Hepatocyte (in vitro differentiated cells): ENCODE measurements at regions not wholly inside any gene's neighbourhood (a gene's known extent, or its start where the extent isn't known, plus 50 kb on each side); places are given as distances from the start of the nearest gene placed in this dataset.

Experiments used
- DNase-seq: peaks from one replicate; pipeline ENCODE4 v3.0.0-alpha.2; 2016; ENCODE audit warnings: low spot score
- H2AFZ ChIP-seq: fragments of 200-600 bp; sonication (generic); 2 replicates; pipeline ENCODE4 v1.6.0; 2016; ENCODE audit warnings: antibody characterized with exemption, mild to moderate bottlenecking
- H3K27ac ChIP-seq: fragments of 200-600 bp; sonication (generic); 2 replicates; pipeline ENCODE4 v1.5.1; 2016; ENCODE audit warnings: mild to moderate bottlenecking
- H3K27me3 ChIP-seq: fragments of 200-600 bp; sonication (generic); 2 replicates; pipeline ENCODE4 v1.6.1; 2016
- H3K36me3 ChIP-seq: fragments of 200-600 bp; sonication (generic); replicated peaks from 2 replicates; pipeline ENCODE4 v1.5.1; 2016; ENCODE audit warnings: low read depth; ENCODE audit not compliant: insufficient read depth
- H3K4me1 ChIP-seq: fragments of 200-600 bp; sonication (generic); 2 replicates; pipeline ENCODE4 v1.5.1; 2016; ENCODE audit warnings: mild to moderate bottlenecking, moderate library complexity; ENCODE audit not compliant: insufficient read depth
- H3K4me2 ChIP-seq: fragments of 200-600 bp; sonication (generic); 2 replicates; pipeline ENCODE4 v1.6.0; 2016
- H3K4me3 ChIP-seq: fragments of 200-600 bp; sonication (generic); 2 replicates; pipeline ENCODE4 v1.5.1; 2016; ENCODE audit warnings: mild to moderate bottlenecking
- H3K79me2 ChIP-seq: fragments of 200-600 bp; sonication (generic); 2 replicates; pipeline ENCODE4 v1.6.0; 2017; ENCODE audit warnings: mild to moderate bottlenecking
- H3K9me2 ChIP-seq: fragments of 200-600 bp; sonication (generic); replicated peaks from 2 replicates; pipeline ENCODE4 v1.6.0; 2017; ENCODE audit warnings: mild to moderate bottlenecking; ENCODE audit not compliant: insufficient read depth
- H3K9me3 ChIP-seq: fragments of 200-600 bp; sonication (generic); 2 replicates; pipeline ENCODE4 v1.5.1; 2016; ENCODE audit warnings: low read depth, mild to moderate bottlenecking
- H4K20me1 ChIP-seq: fragments of 200-600 bp; sonication (generic); 2 replicates; pipeline ENCODE4 v1.6.0; 2016; ENCODE audit warnings: mild to moderate bottlenecking; ENCODE audit not compliant: insufficient read depth, poor library complexity, severe bottlenecking
- EZH2 ChIP-seq: fragments of 200-600 bp; sonication (generic); IDR thresholded peaks from 2 replicates; pipeline ENCODE4 v1.6.1; 2016; ENCODE audit warnings: antibody characterized with exemption, mild to moderate bottlenecking, borderline replicate concordance
- EZH2phosphoT487 ChIP-seq: fragments of 200-600 bp; sonication (generic); IDR thresholded peaks from one replicate; pipeline ENCODE4 v1.6.1; 2018; ENCODE audit warnings: antibody characterized with exemption, mild to moderate bottlenecking, low read depth, moderate library complexity; ENCODE audit not compliant: unreplicated experiment, severe bottlenecking
- WGBS: methylation state at CpG from one replicate; pipeline ENCODE4 v1.1.6; 2016; ENCODE audit warnings: low lambda C conversion rate; ENCODE audit errors: missing lambda C conversion rate; 5-methylcytosine and 5-hydroxymethylcytosine counted together
- TF ChIP-seq, protein P1 (sequence below): fragments of 200-600 bp; sonication (generic); IDR thresholded peaks from 2 replicates; pipeline ENCODE4 v1.5.1; 2016; ENCODE audit warnings: antibody characterized with exemption, mild to moderate bottlenecking; ENCODE audit not compliant: poor library complexity

DNA sequence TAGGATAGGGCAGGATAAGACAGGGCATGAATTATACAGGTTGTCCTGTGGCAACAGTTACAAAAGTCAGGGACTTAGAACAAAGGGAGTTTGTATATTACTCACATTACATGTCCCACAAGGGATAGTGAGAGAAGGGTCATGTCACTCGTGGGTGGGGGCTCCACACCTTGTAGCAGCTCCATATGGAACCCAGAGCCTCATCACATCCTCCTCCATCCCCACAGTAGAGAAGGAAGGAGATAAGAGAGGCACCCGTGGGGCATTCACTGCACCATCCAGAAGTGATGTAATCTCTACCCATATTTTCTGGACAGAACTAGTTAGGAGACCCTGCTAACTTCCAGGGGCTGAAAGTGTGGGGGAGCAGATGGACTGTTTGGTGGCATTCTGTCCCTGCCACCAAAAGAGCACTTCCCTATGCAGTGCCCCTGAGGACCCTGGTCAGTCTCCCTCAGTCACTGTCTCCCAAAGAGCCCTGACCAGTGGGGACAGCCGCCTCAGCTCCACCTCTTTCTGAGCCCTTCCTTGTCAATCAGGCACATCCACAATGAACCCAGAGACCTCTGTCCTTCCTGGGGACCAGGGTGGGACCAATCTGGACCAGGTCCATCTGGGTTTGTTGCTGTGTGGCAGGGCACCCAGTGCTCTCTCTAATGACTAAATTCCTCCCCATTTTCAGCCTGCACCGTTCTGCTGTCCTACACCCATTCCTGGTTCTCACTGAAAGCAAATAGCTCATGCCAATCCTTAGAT is 154.8 kb upstream of the ETV3 start:
- H4K20me1 ChIP-seq, result no peaks in the 10 kb centered on the region
- H3K4me3 ChIP-seq, result no peak overlapping the region
- H3K4me1 ChIP-seq, result no peaks in the 10 kb centered on the region
- no peaks in the 10 kb centered on the region for H3K9me2 ChIP-seq
- 62% methylated on average over 4 of the region's 4 CpGs for WGBS
- no peaks in the 10 kb centered on the region for H3K27me3 ChIP-seq
- no peak overlapping the region for H2AFZ ChIP-seq
- no peaks in the 10 kb centered on the region for H3K36me3 ChIP-seq
- no peak overlapping the region for H3K27ac ChIP-seq
- no peaks in the 10 kb centered on the region for H3K79me2 ChIP-seq
- no peaks in the 10 kb centered on the region for H3K9me3 ChIP-seq
- TF ChIP-seq EZH2 (no peak), EZH2phosphoT487 (no peak)
- TF ChIP-seq, protein P1, sequence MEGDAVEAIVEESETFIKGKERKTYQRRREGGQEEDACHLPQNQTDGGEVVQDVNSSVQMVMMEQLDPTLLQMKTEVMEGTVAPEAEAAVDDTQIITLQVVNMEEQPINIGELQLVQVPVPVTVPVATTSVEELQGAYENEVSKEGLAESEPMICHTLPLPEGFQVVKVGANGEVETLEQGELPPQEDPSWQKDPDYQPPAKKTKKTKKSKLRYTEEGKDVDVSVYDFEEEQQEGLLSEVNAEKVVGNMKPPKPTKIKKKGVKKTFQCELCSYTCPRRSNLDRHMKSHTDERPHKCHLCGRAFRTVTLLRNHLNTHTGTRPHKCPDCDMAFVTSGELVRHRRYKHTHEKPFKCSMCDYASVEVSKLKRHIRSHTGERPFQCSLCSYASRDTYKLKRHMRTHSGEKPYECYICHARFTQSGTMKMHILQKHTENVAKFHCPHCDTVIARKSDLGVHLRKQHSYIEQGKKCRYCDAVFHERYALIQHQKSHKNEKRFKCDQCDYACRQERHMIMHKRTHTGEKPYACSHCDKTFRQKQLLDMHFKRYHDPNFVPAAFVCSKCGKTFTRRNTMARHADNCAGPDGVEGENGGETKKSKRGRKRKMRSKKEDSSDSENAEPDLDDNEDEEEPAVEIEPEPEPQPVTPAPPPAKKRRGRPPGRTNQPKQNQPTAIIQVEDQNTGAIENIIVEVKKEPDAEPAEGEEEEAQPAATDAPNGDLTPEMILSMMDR, result no peak
- no peak overlapping the region for H3K4me2 ChIP-seq
- DNase-seq, result no peak

DNA sequence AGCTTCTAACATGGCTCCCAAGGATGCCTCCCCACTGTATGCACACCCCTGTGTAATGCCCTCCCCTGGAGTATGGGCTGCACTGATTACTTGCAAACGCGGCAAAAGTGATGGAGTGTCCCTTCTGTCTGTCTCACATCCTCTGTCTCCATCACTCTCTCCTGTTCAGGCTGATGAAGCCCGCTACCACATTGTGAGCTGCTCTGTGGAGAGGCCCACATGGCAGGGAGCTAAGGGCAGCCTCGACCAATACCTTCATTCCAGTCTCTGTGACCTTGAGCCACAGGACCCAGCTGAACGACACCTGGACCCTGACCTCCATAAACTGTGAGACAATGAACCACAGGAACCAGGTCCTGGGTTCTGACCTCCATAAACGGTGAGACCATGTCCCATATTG is 154.1 kb upstream of the ETV3 start:
- Histone ChIP-seq H2AFZ (no peak overlapping the region), H3K27me3 (no peaks in the 10 kb centered on the region), H3K27ac (no peak overlapping the region), H3K4me3 (no peak overlapping the region), H3K9me3 (no peaks in the 10 kb centered on the region), H3K9me2 (no peaks in the 10 kb centered on the region), H4K20me1 (no peaks in the 10 kb centered on the region), H3K36me3 (no peaks in the 10 kb centered on the region), H3K4me1 (no peaks in the 10 kb centered on the region), H3K4me2 (no peak overlapping the region), H3K79me2 (no peaks in the 10 kb centered on the region)
- 87% methylated on average over 6 of the region's 6 CpGs for WGBS
- DNase-seq, result no peak
- TF ChIP-seq EZH2phosphoT487 (no peak), EZH2 (no peak)
- TF ChIP-seq, protein P1, result no peak

DNA sequence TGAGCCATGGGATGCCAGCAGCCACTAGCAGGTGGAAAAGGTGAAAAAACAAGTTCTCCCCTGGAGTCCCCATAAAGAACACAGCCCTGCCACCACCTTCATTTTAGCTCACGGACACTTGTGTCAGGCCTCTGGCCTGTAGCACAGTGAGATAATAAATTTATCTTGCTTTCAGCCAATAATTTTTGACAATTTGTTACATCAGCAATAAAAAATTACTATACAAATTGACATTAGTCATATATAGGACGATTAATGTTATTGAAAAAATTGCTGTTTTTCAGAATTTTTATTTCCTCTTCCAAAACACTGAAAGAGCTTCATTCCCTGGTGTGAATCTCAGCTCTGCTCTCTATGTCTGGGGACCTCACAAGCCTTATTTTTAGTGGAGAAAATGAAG is 152.9 kb upstream of the ETV3 start:
- 77% methylated on average over 2 of the region's 2 CpGs for WGBS
- TF ChIP-seq EZH2phosphoT487, result no peak
- TF ChIP-seq, protein P1, result no peak
- TF ChIP-seq EZH2, result no peak

More for the DNA sequence above, 152.9 kb upstream of the ETV3 start:
- no peak overlapping the region for H2AFZ ChIP-seq
- DNase-seq, result no peak
- H3K4me2 ChIP-seq, result no peak overlapping the region
- H3K27me3 ChIP-seq, result no peaks in the 10 kb centered on the region
- H3K36me3 ChIP-seq, result no peaks in the 10 kb centered on the region
- no peaks in the 10 kb centered on the region for H3K9me2 ChIP-seq
- no peaks in the 10 kb centered on the region for H3K79me2 ChIP-seq
- no peak overlapping the region for H3K4me3 ChIP-seq
- H3K9me3 ChIP-seq, result no peaks in the 10 kb centered on the region
- no peaks in the 10 kb centered on the region for H3K4me1 ChIP-seq
- H4K20me1 ChIP-seq, result no peaks in the 10 kb centered on the region
- no peak overlapping the region for H3K27ac ChIP-seq
